ENCODE measurements at regions not wholly inside any gene's neighbourhood (a gene's known extent, or its start where the extent isn't known, plus 50 kb on each side); places are given as distances from the start of the nearest gene placed in this dataset.
"Not testable (repeated sequence)": the region's sequence is repeated elsewhere in the genome, so short reads cannot be mapped to it uniquely, and the experiment has no call there.

DNA sequence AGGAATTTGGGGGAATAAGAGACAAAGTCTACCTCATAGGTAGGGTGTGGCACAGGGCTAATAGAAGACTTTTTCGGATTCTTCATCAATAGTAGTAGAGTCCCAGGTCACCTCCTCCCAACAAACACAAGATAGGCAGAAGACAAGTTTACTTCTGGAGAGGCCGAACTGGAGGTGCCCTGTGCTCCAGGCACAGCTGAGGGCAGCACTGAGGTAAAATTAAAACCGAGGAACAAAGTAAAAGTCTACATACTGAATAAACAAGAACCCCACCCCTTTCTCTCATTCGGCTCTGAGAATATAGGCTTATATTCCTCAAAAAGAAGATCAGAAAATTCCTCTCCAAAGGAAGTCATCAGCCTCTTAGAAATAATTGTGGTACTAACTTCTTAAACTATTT lies 161.5 kb downstream of the SEC23A start:
- Histone ChIP-seq H4K5ac (ENCODE audit: low read depth, low read length) (no peak overlapping the region), H3K4me1 (ENCODE audit: control insufficient read depth, insufficient read depth, low read length) (no peaks in the 10 kb centered on the region), H3K23ac (ENCODE audit: low read depth, low read length) (no peak overlapping the region), H2AK5ac (ENCODE audit: low read depth, low read length) (no peak overlapping the region), H3K27ac (ENCODE audit: insufficient read depth, low read length) (no peak overlapping the region), H3K36me3 (ENCODE audit: control insufficient read depth, insufficient read depth, low read length) (no peaks in the 10 kb centered on the region), H3K4me3 (ENCODE audit: insufficient read depth, low read depth, low read length) (no peak overlapping the region), H2AK9ac (replicated peaks; ENCODE audit: low read depth, low read length, poor library complexity) (no peak overlapping the region), H2BK20ac (ENCODE audit: low read depth, low read length) (no peak overlapping the region), H4K91ac (ENCODE audit: insufficient read depth, low read depth, low read length) (no peak overlapping the region), H3K9me3 (ENCODE audit: control insufficient read depth, insufficient read depth, low read length) (no peaks in the 10 kb centered on the region), H4K20me1 (ENCODE audit: insufficient read depth, low read length) (no peaks in the 10 kb centered on the region), H4K8ac (ENCODE audit: low read depth in 2 of 2, low read length in 2 of 2) (no peak overlapping the region), H3K9ac (ENCODE audit: low read depth, low read length) (no peak overlapping the region), H2AFZ (replicated peaks; ENCODE audit: low read length, poor library complexity) (no peak overlapping the region), H3K79me1 (ENCODE audit: low read depth in 1 of 2, low read length in 2 of 2) (no peaks in the 10 kb centered on the region), H3K18ac (ENCODE audit: low read depth, low read length) (no peak overlapping the region), H3K4ac (ENCODE audit: low read depth, low read length) (no peak overlapping the region), H3K27me3 (ENCODE audit: control insufficient read depth, insufficient read depth, low read length) (0 out of 2 replicates have a peak, but pooled peaks cover 3% of the 10 kb centered on the region), H3K9me1 (ENCODE audit: insufficient read depth, low read length) (no peaks in the 10 kb centered on the region), H3K4me2 (ENCODE audit: low read depth, low read length) (no peak overlapping the region), H2BK5ac (ENCODE audit: low read depth, low read length, poor library complexity, severe bottlenecking) (no peak overlapping the region), H3K56ac (ENCODE audit: extremely low read depth, insufficient read depth, low read length) (no peak overlapping the region), H3K14ac (replicated peaks; ENCODE audit: low read depth, low read length) (no peak overlapping the region), H2BK15ac (ENCODE audit: low read depth, low read length) (no peak overlapping the region), H2BK120ac (ENCODE audit: low read depth, low read length) (no peak overlapping the region)
- WGBS, 2 experiments (ENCODE audit: extremely low coverage in 2 of 2, insufficient read length in 1 of 2), result no CpG with 5 or more reads among the region's 4 CpGs
- no peak for DNase-seq
- in situ Hi-C loops (cut with MboI; ENCODE audit: low sequenced_read_pairs), result no loop called here
- no peak for ATAC-seq (ENCODE audit: low read depth)
- intact Hi-C loops (cut with micrococcal nuclease), result no loop called here
- CTCF ChIA-PET, result interaction anchor here (1.1 kb wide), 1 partner anchor 9 kb away, joined by 4 read pairs; no protein-coding TSS in a partner anchor
- TF ChIP-seq, protein P1, sequence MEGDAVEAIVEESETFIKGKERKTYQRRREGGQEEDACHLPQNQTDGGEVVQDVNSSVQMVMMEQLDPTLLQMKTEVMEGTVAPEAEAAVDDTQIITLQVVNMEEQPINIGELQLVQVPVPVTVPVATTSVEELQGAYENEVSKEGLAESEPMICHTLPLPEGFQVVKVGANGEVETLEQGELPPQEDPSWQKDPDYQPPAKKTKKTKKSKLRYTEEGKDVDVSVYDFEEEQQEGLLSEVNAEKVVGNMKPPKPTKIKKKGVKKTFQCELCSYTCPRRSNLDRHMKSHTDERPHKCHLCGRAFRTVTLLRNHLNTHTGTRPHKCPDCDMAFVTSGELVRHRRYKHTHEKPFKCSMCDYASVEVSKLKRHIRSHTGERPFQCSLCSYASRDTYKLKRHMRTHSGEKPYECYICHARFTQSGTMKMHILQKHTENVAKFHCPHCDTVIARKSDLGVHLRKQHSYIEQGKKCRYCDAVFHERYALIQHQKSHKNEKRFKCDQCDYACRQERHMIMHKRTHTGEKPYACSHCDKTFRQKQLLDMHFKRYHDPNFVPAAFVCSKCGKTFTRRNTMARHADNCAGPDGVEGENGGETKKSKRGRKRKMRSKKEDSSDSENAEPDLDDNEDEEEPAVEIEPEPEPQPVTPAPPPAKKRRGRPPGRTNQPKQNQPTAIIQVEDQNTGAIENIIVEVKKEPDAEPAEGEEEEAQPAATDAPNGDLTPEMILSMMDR (conservative IDR thresholded peaks at IDR 0.05; ENCODE audit: low read depth, low read length), result no peak
- no peak for TF ChIP-seq POLR2A (IDR thresholded peaks at IDR 0.05; ENCODE audit: low read depth, low read length)
- no peak for TF ChIP-seq CHD1 (IDR thresholded peaks at IDR 0.05; ENCODE audit: low read depth, low read length)
- no TSS peak for BruUV-seq (replicated peaks)
- dilution Hi-C loops (cut with HindIII; ENCODE audit: low sequenced_read_pairs, unreplicated experiment), result no loop called here
- POLR2A ChIA-PET (ENCODE audit: unreplicated experiment), result no interaction called here

DNA sequence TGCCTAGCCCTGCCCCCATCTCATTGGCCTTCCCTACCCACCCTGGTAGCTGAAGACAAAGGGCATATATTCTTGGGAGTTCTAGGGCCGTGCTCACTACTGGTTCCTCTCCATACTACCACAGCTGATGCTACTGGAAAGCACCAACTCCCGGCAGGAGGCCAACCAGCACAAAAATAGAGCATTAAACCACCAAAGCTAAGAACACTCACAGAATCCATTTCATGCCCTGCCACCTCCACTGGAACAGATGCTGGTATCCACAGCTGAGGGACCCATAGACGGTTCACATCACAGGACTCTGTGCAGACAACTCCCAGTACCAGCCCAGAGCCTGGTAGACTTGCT lies 170.4 kb downstream of the SEC23A start:
- not testable (repeated sequence) for ATAC-seq (ENCODE audit: low read depth)

More for the DNA sequence above, 170.4 kb downstream of the SEC23A start:
- H3K9me1 ChIP-seq (ENCODE audit: insufficient read depth, low read length); in situ Hi-C loops (cut with MboI; ENCODE audit: low sequenced_read_pairs); H3K4me1 ChIP-seq (ENCODE audit: control insufficient read depth, insufficient read depth, low read length); H3K4me2 ChIP-seq (ENCODE audit: low read depth, low read length); H2BK5ac ChIP-seq (ENCODE audit: low read depth, low read length, poor library complexity, severe bottlenecking); H3K4ac ChIP-seq (ENCODE audit: low read depth, low read length); H3K9ac ChIP-seq (ENCODE audit: low read depth, low read length); dilution Hi-C loops (cut with HindIII; ENCODE audit: low sequenced_read_pairs, unreplicated experiment); H3K14ac ChIP-seq (replicated peaks; ENCODE audit: low read depth, low read length); H2AFZ ChIP-seq (replicated peaks; ENCODE audit: low read length, poor library complexity); H3K79me1 ChIP-seq (ENCODE audit: low read depth in 1 of 2, low read length in 2 of 2); BruUV-seq (replicated peaks); H2BK120ac ChIP-seq (ENCODE audit: low read depth, low read length); H3K36me3 ChIP-seq (ENCODE audit: control insufficient read depth, insufficient read depth, low read length); H3K27me3 ChIP-seq (ENCODE audit: control insufficient read depth, insufficient read depth, low read length); intact Hi-C loops (cut with micrococcal nuclease); CTCF ChIA-PET; H2AK9ac ChIP-seq (replicated peaks; ENCODE audit: low read depth, low read length, poor library complexity); POLR2A ChIA-PET (ENCODE audit: unreplicated experiment); H4K5ac ChIP-seq (ENCODE audit: low read depth, low read length); H3K18ac ChIP-seq (ENCODE audit: low read depth, low read length); H2BK20ac ChIP-seq (ENCODE audit: low read depth, low read length); H2AK5ac ChIP-seq (ENCODE audit: low read depth, low read length); H3K4me3 ChIP-seq (ENCODE audit: insufficient read depth, low read depth, low read length); H4K8ac ChIP-seq (ENCODE audit: low read depth in 2 of 2, low read length in 2 of 2); H3K27ac ChIP-seq (ENCODE audit: insufficient read depth, low read length); H3K9me3 ChIP-seq (ENCODE audit: control insufficient read depth, insufficient read depth, low read length); H3K56ac ChIP-seq (ENCODE audit: extremely low read depth, insufficient read depth, low read length); H4K91ac ChIP-seq (ENCODE audit: insufficient read depth, low read depth, low read length); H3K23ac ChIP-seq (ENCODE audit: low read depth, low read length); H2BK15ac ChIP-seq (ENCODE audit: low read depth, low read length); DNase-seq; H4K20me1 ChIP-seq (ENCODE audit: insufficient read depth, low read length): not testable (repeated sequence)
- no CpG with 5 or more reads among the region's 3 CpGs for WGBS, 2 experiments (ENCODE audit: extremely low coverage in 2 of 2, insufficient read length in 1 of 2)
